HL-60 (cell line): ENCODE measurements at regions not wholly inside any gene's neighbourhood (a gene's known extent, or its start where the extent isn't known, plus 50 kb on each side); places are given as distances from the start of the nearest gene placed in this dataset.

Experiments
- DNase-seq, 2 experiments: peaks; one replicate each; pipeline ENCODE4 v3.0.0-alpha.2; 2010 to 2020; ENCODE audit warnings: low read depth in 1 of 2, low spot score in 1 of 2
- H3K27ac ChIP-seq: fragments of 250-450 bp; sonication (Bioruptor Pico); replicated peaks from 2 replicates; pipeline ENCODE4 v1.5.1; 2020; ENCODE audit warnings: mild to moderate bottlenecking, moderate library complexity
- H3K27me3 ChIP-seq: fragments of 250-450 bp; sonication (Bioruptor Pico); 2 replicates; pipeline ENCODE4 v1.5.1; 2021; ENCODE audit warnings: mild to moderate bottlenecking, moderate library complexity; ENCODE audit not compliant: insufficient read depth, poor library complexity, severe bottlenecking
- H3K4me3 ChIP-seq: replicated peaks from 2 replicates; pipeline ENCODE4 v1.5.1; 2011; ENCODE audit warnings: mild to moderate bottlenecking, control low read depth, low read length; ENCODE audit not compliant: insufficient read depth
- GABPA ChIP-seq: IDR thresholded peaks from 2 replicates; pipeline ENCODE4 v1.6.1; 2012; ENCODE audit warnings: low read depth
- POLR2AphosphoS5 ChIP-seq: IDR thresholded peaks from 2 replicates; pipeline ENCODE4 v1.6.1; 2012; ENCODE audit warnings: low read depth
- REST ChIP-seq: IDR thresholded peaks from 2 replicates; pipeline ENCODE4 v1.6.1; 2012; ENCODE audit warnings: low read depth; ENCODE audit not compliant: insufficient replicate concordance
- SPI1 ChIP-seq: IDR thresholded peaks from 2 replicates; pipeline ENCODE4 v1.6.1; 2012; ENCODE audit warnings: low read depth, mild to moderate bottlenecking, borderline replicate concordance
- TF ChIP-seq, protein P1 (sequence below): IDR thresholded peaks from one replicate; pipeline ENCODE4 v1.5.1; 2011; ENCODE audit warnings: low read length, control low read depth, inconsistent platforms; ENCODE audit not compliant: insufficient read depth

GRCh38 chr10:60704471-60704870 is 73.8 kb upstream of the CDK1 start:
- Histone ChIP-seq H3K4me3 (no peak overlapping the region), H3K27me3 (no peaks in the 10 kb centered on the region), H3K27ac (no peak overlapping the region)
- TF ChIP-seq POLR2AphosphoS5: no peak
- TF ChIP-seq REST: no peak
- no peak for TF ChIP-seq SPI1
- TF ChIP-seq, protein P1, sequence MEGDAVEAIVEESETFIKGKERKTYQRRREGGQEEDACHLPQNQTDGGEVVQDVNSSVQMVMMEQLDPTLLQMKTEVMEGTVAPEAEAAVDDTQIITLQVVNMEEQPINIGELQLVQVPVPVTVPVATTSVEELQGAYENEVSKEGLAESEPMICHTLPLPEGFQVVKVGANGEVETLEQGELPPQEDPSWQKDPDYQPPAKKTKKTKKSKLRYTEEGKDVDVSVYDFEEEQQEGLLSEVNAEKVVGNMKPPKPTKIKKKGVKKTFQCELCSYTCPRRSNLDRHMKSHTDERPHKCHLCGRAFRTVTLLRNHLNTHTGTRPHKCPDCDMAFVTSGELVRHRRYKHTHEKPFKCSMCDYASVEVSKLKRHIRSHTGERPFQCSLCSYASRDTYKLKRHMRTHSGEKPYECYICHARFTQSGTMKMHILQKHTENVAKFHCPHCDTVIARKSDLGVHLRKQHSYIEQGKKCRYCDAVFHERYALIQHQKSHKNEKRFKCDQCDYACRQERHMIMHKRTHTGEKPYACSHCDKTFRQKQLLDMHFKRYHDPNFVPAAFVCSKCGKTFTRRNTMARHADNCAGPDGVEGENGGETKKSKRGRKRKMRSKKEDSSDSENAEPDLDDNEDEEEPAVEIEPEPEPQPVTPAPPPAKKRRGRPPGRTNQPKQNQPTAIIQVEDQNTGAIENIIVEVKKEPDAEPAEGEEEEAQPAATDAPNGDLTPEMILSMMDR: no peak
- no peak for TF ChIP-seq GABPA
- DNase-seq: no peak

DNA sequence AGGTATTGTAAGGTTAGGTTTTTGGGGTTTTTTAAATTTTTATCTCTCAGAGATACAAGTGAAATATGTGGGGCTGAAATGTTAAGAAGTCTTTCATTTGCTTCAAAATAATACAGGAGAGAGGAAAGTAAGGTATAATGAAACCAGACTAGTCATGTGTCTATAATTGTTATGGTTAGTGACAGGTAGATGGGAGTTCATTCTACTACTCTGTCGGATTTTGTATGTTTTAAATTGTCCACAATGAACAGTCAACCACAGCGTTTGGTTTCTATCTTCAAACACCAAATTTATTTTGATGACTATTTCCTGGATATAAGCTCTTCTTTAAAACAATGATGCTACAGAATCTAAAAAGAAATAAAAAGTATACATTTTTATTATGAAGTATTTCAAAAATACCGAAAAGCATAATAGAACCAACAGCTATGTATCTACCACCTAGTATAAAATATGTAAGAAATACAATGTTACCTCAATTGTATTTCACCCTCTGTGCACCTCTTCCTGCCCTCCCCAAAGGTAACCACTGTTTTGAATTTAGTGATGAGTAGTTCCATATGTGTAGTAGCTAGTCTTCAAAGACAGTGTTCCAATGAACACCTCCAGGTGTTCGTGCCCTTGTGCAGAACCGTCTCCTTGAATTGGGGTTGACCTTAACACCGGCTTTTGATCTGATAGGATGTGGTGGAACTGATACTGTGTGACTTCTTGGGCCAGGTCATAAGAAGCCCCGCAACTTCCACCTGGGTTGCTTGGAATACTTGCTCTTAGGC is 74.8 kb upstream of the CDK1 start:
- no peaks in the 10 kb centered on the region for H3K27me3 ChIP-seq
- DNase-seq: no peak
- no peak overlapping the region for H3K4me3 ChIP-seq
- H3K27ac ChIP-seq: no peak overlapping the region
- TF ChIP-seq REST: no peak
- TF ChIP-seq, protein P1: no peak
- TF ChIP-seq SPI1: no peak
- no peak for TF ChIP-seq POLR2AphosphoS5
- no peak for TF ChIP-seq GABPA

DNA sequence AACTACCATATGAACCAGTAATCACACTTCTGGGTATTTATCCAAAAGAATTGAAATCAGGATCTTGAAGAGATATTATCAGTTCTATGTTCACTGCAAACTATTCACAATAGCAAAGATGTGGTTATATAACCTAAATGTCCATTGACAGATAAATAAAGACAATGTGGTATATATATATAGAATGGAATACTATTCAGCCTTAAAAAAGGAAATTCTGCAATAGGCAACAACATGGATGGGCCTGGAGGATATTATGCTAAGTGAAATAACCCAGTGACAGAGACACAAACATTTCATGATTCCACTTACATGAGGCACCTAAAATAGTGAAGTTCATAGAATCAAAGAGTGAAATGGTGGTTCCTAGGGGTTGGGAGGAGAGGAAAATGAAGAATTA is 90.6 kb upstream of the CDK1 start:
- no peaks in the 10 kb centered on the region for H3K27me3 ChIP-seq
- no peak overlapping the region for H3K4me3 ChIP-seq
- no peak for DNase-seq
- no peak for TF ChIP-seq GABPA
- TF ChIP-seq POLR2AphosphoS5: no peak
- TF ChIP-seq, protein P1: no peak
- no peak for TF ChIP-seq SPI1
- no peak for TF ChIP-seq REST
- no peak overlapping the region for H3K27ac ChIP-seq
